ENCODE measurements at regions not wholly inside any gene's neighbourhood (a gene's known extent, or its start where the extent isn't known, plus 50 kb on each side); places are given as distances from the start of the nearest gene placed in this dataset.

GRCh38 chr6:84469144-84469543, 241.7 kb upstream of the CEP162 start:
- Histone ChIP-seq H3K27ac (ENCODE audit: low read depth in 1 of 2, low read length in 2 of 2) (no peak overlapping the region), H3K36me3 (ENCODE audit: control insufficient read depth in 4 of 4, insufficient read depth in 3 of 4, low read depth in 1 of 4, low read length in 3 of 4) (no peaks in the 10 kb centered on the region), H3K9ac (ENCODE audit: low read depth in 1 of 2, low read length in 2 of 2) (no peak overlapping the region), H3K27me3 (ENCODE audit: control insufficient read depth in 4 of 4, insufficient read depth in 4 of 4, low read length in 3 of 4) (no peaks in the 10 kb centered on the region), H3K4me3 (ENCODE audit: low read depth in 1 of 3, low read length in 3 of 3) (no peak overlapping the region), H3K9me3 (ENCODE audit: control insufficient read depth in 4 of 4, low read length in 3 of 4) (no peaks in the 10 kb centered on the region), H3K4me1 (ENCODE audit: control insufficient read depth in 4 of 4, insufficient read depth in 4 of 4, low read length in 3 of 4) (no peaks in the 10 kb centered on the region)
- TF ChIP-seq CTCF (IDR thresholded peaks at IDR 0.05; ENCODE audit: low read depth, low read length, missing input control) (no peak), GABPA (IDR thresholded peaks at IDR 0.05 in 1 of 2, conservative IDR thresholded peaks at IDR 0.05 in 1 of 2) (no peak), HNF4A (conservative IDR thresholded peaks at IDR 0.05) (no peak), SP1 (IDR thresholded peaks at IDR 0.05) (no peak), FOXA2 (IDR thresholded peaks at IDR 0.05) (no peak), MAX (IDR thresholded peaks at IDR 0.05) (no peak), RXRA (IDR thresholded peaks at IDR 0.05) (no peak)
- WGBS, result 91% methylated on average over 1 of the region's 1 CpG
- DNase-seq (ENCODE audit: low spot score), result no peak

GRCh38 chr6:84467296-84467695, 239.9 kb upstream of the CEP162 start:
- H3K36me3 ChIP-seq (ENCODE audit: control insufficient read depth in 4 of 4, insufficient read depth in 3 of 4, low read depth in 1 of 4, low read length in 3 of 4), result no peaks in the 10 kb centered on the region
- no peak for DNase-seq (ENCODE audit: low spot score)
- no peaks in the 10 kb centered on the region for H3K27me3 ChIP-seq (ENCODE audit: control insufficient read depth in 4 of 4, insufficient read depth in 4 of 4, low read length in 3 of 4)
- TF ChIP-seq MAX (IDR thresholded peaks at IDR 0.05), result no peak
- TF ChIP-seq FOXA2 (IDR thresholded peaks at IDR 0.05), result no peak
- no peak for TF ChIP-seq TAF1 (conservative IDR thresholded peaks at IDR 0.05)
- TF ChIP-seq HNF4G (IDR thresholded peaks at IDR 0.05), result no peak
- no peak for TF ChIP-seq CTCF (IDR thresholded peaks at IDR 0.05; ENCODE audit: low read depth, low read length, missing input control)
- TF ChIP-seq ATF3 (IDR thresholded peaks at IDR 0.05), result no peak
- TF ChIP-seq NR2F2 (IDR thresholded peaks at IDR 0.05), result no peak
- no peak for TF ChIP-seq EGR1 (IDR thresholded peaks at IDR 0.05; ENCODE audit: low read depth in 2 of 2)
- no peak for TF ChIP-seq JUND (IDR thresholded peaks at IDR 0.05)
- TF ChIP-seq SP1 (IDR thresholded peaks at IDR 0.05), result no peak
- no peak for TF ChIP-seq FOXA1 (IDR thresholded peaks at IDR 0.05)
- no peak for TF ChIP-seq GABPA (IDR thresholded peaks at IDR 0.05 in 1 of 2, conservative IDR thresholded peaks at IDR 0.05 in 1 of 2)
- no peak for TF ChIP-seq HNF4A (conservative IDR thresholded peaks at IDR 0.05)
- no peak overlapping the region for H3K4me3 ChIP-seq (ENCODE audit: low read depth in 1 of 3, low read length in 3 of 3)
- no peak overlapping the region for H3K27ac ChIP-seq (ENCODE audit: low read depth in 1 of 2, low read length in 2 of 2)
- H3K9me3 ChIP-seq (ENCODE audit: control insufficient read depth in 4 of 4, low read length in 3 of 4), result no peaks in the 10 kb centered on the region
- no peak overlapping the region for H3K9ac ChIP-seq (ENCODE audit: low read depth in 1 of 2, low read length in 2 of 2)
- H3K4me1 ChIP-seq (ENCODE audit: control insufficient read depth in 4 of 4, insufficient read depth in 4 of 4, low read length in 3 of 4), result no peaks in the 10 kb centered on the region

- Histone ChIP-seq H3K4me3 (ENCODE audit: low read depth in 1 of 3, low read length in 3 of 3) (no peak overlapping the region), H3K9me3 (ENCODE audit: control insufficient read depth in 4 of 4, low read length in 3 of 4) (no peaks in the 10 kb centered on the region), H3K4me1 (ENCODE audit: control insufficient read depth in 4 of 4, insufficient read depth in 4 of 4, low read length in 3 of 4) (no peaks in the 10 kb centered on the region), H3K9ac (ENCODE audit: low read depth in 1 of 2, low read length in 2 of 2) (no peak overlapping the region), H3K27me3 (ENCODE audit: control insufficient read depth in 4 of 4, insufficient read depth in 4 of 4, low read length in 3 of 4) (no peaks in the 10 kb centered on the region), H3K36me3 (ENCODE audit: control insufficient read depth in 4 of 4, insufficient read depth in 3 of 4, low read depth in 1 of 4, low read length in 3 of 4) (no peaks in the 10 kb centered on the region), H3K27ac (ENCODE audit: low read depth in 1 of 2, low read length in 2 of 2) (no peak overlapping the region)
- TF ChIP-seq RXRA (IDR thresholded peaks at IDR 0.05) (no peak), SP1 (IDR thresholded peaks at IDR 0.05) (no peak), HNF4G (IDR thresholded peaks at IDR 0.05) (no peak), EGR1 (IDR thresholded peaks at IDR 0.05; ENCODE audit: low read depth in 2 of 2) (no peak), YY1 (IDR thresholded peaks at IDR 0.05) (no peak), MAX (IDR thresholded peaks at IDR 0.05) (no peak), FOXA1 (IDR thresholded peaks at IDR 0.05) (no peak), ZBTB33 (IDR thresholded peaks at IDR 0.05) (no peak)
- 40% methylated on average over 4 of the region's 4 CpGs for WGBS
- DNase-seq (ENCODE audit: low spot score), result no peak
These were observed 239.1 kb upstream of the CEP162 start for GRCh38 chr6:84466511-84466910.

All from liver (tissue), 8 donors.